NCI-H526 (cell line): ENCODE measurements at regions not wholly inside any gene's neighbourhood (a gene's known extent, or its start where the extent isn't known, plus 50 kb on each side); places are given as distances from the start of the nearest gene placed in this dataset.
A peak's percentile ranks its signal among the peaks of the same experiment; 100 is the strongest.

Source experiments
- DNase-seq, 2 experiments: peaks; one replicate each; lab custom pipeline; 2025; lab: John Stamatoyannopoulos, UW

GRCh38 chr4:1476140-1476513 is 69.9 kb upstream of the NKX1-1 start:
- DNase-seq = no peak

- no peak for DNase-seq
These were observed 69.3 kb upstream of the NKX1-1 start for GRCh38 chr4:1475277-1476139.

DNA sequence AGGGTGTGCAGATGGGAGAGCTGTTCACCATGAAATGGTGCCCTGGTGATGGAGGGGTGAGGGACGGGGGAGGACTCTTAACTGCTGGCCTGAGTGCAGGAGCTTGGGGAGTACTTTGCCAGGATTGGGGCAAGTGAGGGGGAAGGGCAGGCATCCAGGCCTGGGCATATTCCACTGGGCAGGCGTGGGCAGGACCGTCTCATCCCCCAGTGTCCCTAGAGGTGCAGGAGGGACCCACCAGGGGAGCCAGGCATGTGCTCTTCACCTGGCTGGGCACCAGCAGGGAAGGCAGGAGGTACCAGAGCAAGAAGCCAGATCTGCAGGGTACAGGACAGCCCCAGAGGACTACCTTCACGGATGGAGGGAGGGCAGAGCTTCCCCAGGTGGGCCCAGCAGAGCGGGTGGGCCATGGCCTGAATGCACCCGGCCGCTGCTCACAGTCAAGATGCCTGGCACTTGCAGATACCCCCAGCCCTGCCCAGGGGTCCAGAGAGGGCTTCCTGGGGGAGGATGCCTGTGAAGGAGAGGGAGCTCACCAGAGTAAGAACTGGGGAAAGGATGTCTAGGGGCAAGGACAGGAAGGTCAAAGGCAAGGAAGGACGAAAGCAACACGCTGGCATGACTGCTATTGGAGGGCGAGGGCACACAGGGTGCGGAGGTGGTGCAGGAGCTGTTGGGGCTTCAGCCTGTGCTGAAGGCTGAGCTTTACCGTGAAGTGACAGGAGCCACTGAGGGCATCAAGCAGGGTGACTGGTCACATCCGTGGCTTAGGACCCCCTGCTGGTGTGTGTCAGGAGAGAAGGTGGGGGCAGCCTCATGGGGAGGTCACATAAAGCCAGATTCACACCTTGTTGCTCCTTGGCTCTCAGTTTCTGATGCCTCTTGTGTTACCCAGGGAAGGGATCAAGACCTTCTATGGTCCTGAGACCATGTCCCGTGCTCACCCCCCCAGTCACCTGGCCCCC is 68.2 kb upstream of the NKX1-1 start:
- no peak for DNase-seq

DNA sequence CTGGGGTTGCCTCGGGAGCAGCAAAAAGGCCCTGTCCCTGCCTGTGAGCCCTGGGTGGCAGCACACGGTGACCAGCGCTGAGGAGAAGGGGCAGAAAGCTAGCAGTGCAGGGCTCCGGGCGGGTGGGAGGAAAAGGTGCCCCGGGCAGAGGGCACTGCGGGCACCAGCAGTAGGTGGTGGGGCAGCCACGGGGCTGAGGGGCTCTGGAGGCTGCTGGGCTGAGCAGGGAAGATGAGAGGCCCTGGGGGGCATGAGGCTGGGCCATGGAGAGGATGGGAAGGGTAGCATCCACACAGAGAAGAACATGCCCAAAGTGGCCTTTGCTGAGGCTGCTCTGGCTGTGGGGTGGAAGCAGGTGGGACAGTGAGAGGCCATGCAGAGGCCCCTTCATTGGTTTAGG is 67.5 kb upstream of the NKX1-1 start:
- DNase-seq = no peak

DNA sequence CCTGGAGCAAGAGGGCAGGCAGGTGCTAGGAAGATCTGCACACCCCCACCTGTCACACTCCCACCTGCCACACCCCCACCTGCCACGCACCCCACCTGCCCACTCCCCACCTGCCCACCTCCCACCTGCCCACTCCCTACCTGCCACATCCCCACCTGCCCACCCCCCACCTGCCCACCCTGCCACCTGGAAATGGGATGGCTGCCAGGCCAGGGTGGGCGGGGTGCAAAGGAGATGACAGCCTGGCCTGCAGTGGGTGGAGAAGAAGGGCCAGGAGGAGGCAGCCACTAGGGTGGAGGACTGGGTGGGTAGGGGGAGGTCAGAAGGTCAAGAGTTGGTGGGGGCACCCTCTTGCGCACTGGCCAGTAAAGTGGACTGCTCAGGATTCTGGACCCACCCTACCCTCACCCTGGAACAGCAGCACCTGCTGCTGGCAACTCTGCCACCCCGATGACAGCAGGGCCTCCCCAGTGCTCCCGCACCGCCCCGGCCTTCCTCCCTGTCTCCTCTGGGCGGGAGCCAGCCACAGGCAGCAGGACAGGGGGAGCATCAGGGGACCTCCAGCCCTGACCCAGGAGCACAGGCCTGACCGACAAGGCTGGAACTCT is 66.8 kb upstream of the NKX1-1 start:
- no peak for DNase-seq

- DNase-seq = no peak
These were observed 66.0 kb upstream of the NKX1-1 start for GRCh38 chr4:1472148-1472797.

DNA sequence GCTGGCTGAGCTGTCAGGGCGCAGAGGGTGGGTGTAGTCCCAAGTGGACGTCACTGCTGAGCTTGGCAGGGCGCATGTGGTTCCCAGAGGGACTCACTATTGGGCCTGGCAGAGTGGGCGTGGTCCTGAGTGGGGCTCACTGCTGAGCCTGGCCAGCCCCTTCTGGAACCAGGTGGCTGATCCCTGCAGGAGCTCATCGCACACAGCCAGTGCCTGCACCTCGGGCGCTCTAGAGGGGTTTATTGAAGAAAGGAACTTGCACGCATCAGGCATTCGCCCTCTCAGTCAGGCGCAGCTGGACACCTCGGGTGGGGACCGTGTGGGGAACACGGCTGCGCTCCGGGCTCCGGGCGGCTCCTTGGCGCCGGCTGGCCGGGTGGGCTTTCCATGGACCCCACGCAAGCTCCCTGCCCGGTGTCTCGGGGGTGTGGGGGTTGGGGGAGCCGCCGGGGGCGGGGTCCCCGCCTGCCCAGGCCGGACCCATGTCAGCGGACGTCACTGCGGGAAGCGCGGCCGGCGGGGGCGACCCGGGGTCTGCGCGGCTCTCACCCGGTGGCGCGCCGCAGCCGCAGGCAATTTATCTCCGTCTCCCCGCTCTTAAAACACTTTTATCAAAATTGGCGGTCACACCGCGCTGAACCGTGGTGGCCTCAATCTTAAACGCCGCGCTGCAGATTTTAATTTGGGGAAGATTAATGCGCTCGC is 65.4 kb upstream of the NKX1-1 start:
- peak in 1 of 2 experiments; percentile 46 for DNase-seq

DNA sequence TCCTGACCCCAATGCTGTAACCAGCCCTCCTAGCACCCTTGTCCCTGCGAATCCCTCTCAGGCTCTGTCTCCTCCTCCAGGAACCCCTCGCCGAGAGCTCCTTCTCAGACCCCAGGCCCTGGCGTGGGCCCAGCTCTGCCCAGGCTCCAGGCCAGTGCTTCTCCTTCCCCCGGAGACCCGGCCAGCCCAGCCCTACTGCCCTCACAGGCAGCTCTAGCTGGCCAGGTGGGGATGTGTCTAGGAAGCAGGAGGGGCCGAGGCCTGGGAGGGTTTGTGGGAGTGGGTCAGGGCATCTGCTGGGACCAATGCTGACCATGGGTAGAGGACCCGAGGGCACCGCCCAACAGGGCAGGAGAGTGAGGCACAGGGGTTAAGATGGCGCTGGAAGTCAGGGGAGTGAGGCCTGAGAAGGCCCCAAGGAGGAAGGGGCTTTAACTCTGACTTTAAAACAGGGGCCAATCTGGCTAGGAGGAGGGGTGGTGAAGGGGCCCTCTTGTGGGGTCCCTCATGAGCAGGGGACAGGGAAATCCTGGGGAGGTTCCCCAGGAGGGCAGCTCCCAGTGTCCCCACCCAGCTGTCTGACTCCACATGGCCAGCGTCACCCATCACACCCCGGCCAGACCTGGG is 64.7 kb upstream of the NKX1-1 start:
- DNase-seq = no peak

- no peak for DNase-seq
These were observed 64.1 kb upstream of the NKX1-1 start for GRCh38 chr4:1470393-1470670.

- no peak for DNase-seq
These were observed 63.6 kb upstream of the NKX1-1 start for GRCh38 chr4:1469607-1470392.

- DNase-seq = no peak
These were observed 62.8 kb upstream of the NKX1-1 start for GRCh38 chr4:1469043-1469442.

DNA sequence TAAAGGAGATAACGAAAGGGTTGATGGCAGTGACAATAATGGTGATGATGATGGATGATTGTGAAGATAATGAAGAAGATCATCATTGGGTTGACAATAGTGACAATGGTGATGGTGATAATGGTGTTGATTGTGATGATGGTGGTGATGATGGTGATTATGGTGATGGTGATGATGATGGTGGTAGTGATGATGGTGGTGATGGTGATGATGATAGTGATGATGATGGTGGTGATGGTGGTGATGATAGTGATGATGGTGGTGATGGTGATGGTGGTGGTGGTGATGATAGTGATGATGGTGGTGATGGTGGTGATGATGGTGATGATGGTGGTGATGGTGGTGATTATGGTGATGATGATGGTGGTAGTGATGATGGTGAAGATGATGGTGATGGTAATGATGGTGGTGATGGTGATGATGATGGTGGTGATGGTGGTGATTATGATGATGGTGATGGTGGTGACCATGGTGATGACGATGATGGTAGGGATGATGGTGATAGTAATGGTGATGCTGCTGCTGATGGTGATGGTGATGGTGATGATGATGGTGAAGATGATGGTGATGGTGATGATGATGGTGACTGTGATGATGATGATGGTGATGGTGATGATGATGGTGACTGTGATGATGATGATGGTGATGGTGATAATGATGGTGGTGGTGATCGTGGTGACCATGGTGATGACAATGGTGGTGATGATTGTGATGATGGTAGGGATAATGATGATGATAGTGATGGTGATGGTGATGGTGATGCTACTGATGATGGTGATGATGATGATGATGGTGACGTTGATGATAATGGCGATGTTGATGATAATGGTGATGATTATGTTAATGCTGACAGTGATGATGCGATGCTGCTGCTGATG is 61.6 kb upstream of the NKX1-1 start:
- no peak for DNase-seq

DNA sequence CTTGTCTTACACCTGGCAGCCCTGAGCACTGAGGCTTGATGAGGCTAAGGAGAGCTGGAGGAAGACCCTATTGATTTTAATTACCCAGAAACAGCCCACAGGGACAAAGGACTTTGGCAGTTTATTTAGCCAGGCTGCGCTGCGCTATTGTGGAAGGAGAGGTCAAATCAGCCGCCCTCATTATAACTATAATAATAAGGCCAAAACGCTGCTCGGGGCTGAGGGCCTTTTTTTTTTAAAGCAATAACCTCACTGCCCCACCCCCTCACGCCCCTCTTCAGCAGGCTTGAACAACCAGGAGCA is 60.6 kb upstream of the NKX1-1 start:
- no peak for DNase-seq

DNA sequence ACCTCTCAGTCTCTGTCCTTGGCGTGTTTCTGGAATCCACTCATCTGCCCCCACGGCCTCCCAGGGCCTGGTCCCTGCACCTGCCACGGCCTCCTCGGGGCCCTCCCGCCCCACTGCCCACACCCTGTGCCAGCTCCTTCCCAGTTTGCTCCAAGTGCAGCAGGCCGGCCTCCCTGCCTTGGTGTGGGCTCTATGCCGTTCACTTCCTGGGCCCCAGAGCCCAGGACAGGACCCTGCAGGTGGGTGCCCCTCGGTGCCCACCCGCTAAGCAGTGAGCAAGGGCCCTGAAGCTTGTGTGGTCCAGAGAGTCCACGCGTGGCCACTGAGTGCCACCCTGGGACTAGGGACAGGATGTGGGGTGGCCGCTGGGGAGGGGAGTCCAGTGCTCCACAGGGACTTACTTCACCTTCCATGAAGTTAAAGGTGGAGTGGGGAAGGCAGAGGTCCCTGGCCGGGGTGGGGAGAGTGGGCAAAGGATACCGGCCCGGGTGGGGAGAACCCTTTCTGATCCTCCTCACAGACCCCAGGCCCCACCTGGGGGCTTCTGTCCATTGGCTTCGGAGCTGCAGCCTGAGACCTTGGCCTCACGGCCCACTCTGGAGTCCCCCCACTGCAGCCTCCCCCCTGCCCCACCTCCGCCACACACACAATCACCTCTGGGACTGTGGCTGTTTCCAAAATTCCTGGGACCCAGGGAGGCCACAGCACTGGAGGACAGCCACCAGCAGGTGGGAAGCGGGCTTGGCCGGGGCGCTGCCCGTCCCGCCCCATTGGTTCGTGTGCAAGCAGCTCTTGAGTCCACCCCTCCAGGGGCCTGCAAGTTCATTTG is 60.0 kb upstream of the NKX1-1 start:
- no peak for DNase-seq

- no peak for DNase-seq
These were observed 59.2 kb upstream of the NKX1-1 start for GRCh38 chr4:1465173-1466033.

DNA sequence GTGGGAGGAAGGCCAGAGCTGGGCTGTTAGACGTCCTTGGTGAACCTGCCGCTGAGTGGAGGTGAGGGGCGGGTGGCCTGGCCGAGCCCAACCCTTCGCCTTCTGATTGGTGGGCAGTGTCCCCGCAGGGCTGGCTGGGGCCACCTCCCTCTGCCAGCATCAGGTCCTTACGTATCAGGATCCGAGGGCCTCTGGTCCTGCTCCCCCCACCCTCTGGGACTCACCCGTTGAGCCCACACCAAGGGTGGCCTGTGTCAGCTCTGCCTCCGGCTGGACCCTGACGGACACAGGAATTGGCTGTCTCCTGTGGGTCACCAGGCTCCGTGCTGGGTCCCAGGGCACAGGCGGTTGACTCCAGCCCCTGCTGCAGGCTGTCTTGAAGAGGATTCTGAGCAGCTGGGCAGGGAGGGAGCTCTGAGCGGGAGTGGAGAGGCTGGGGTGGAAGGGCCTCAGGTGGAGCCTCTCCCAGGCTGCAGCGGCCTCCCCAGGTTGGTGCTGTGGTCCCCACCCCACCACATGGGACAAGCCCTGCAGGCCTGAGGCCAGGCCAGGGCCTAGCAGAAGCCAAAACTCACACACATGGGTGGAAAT is 58.4 kb upstream of the NKX1-1 start:
- DNase-seq = no peak

DNA sequence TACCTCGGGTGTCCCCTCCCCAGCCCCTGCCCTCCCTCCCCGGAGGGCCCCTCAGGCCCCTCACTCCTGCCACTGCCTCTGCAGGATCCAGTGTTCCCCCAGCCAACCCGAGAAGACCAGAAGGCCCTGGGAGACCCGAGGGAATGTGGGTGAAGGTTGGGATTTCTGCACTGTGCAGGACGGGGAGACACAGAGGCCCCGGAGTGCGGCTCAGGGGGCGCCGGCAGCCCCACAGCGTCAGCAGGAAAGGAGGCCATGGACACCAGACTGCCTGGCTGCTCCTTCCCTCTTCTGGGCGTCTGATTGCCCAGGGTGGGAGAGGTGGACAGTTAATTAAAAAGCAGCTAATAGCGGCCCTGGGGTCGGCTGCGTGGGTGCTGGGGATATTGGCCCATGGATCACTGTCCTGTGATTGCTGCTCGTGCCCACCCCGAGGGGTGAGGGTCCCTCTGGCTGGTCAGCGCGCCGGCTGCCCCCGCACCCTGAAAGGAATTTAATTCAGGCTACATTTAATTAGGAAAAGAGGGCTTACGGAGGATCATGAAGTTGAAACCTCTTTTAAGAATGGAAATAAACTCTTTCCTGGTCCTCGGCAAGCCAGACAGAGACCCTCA is 57.8 kb upstream of the NKX1-1 start:
- no peak for DNase-seq
